Ascending aorta (tissue), 2 donors: ENCODE measurements at regions not wholly inside any gene's neighbourhood (a gene's known extent, or its start where the extent isn't known, plus 50 kb on each side); places are given as distances from the start of the nearest gene placed in this dataset.

Experiments
- DNase-seq, 2 donors: peaks; one replicate each; pipeline ENCODE4 v3.0.0-alpha.2; 2019; ENCODE audit warnings: low spot score in 2 of 2
- H3K27ac ChIP-seq, 2 donors: fragments of 200-600 bp; sonication (generic); one replicate each; pipeline ENCODE4 v1.5.1; 2016 to 2017; ENCODE audit warnings: mild to moderate bottlenecking in 1 of 2
- H3K27me3 ChIP-seq: fragments of 200-600 bp; sonication (generic); one replicate; pipeline ENCODE4 v1.5.1; 2017
- H3K36me3 ChIP-seq, 2 donors: fragments of 200-600 bp; sonication (generic); one replicate each; pipeline ENCODE4 v1.5.1; 2016
- H3K4me1 ChIP-seq, 2 donors: fragments of 200-600 bp; sonication (generic); one replicate each; pipeline ENCODE4 v1.5.1; 2016 to 2017; ENCODE audit warnings: mild to moderate bottlenecking in 1 of 2
- H3K4me3 ChIP-seq, 2 donors: fragments of 200-600 bp; sonication (generic); one replicate each; pipeline ENCODE4 v1.5.1; 2016 to 2017; ENCODE audit warnings: mild to moderate bottlenecking in 1 of 2
- H3K9me3 ChIP-seq, 2 donors: fragments of 200-600 bp; sonication (generic); one replicate each; pipeline ENCODE4 v1.5.1; 2016
- CTCF ChIP-seq, 3 experiments: fragments of 200-600 bp in 2 of 3; fragments of 450-650 bp in 1 of 3; sonication (generic) in 2 of 3; IDR thresholded peaks; one replicate each; pipeline ENCODE4 v1.5.1; 2016 to 2019; ENCODE audit warnings: antibody characterized with exemption in 3 of 3, mild to moderate bottlenecking in 1 of 3, moderate library complexity in 1 of 3
- intact Hi-C: fragments of 100-400 bp; cut with DNase I; formaldehyde crosslinking; loops from one replicate; pipeline ENCODE4 v1.15.1; 2023

- peak overlapping the region; percentile 15 to 39 for H3K4me3 ChIP-seq
Observed at GRCh38 chr14:97458255-97458654, 661.1 kb downstream of the VRK1 start.

DNA sequence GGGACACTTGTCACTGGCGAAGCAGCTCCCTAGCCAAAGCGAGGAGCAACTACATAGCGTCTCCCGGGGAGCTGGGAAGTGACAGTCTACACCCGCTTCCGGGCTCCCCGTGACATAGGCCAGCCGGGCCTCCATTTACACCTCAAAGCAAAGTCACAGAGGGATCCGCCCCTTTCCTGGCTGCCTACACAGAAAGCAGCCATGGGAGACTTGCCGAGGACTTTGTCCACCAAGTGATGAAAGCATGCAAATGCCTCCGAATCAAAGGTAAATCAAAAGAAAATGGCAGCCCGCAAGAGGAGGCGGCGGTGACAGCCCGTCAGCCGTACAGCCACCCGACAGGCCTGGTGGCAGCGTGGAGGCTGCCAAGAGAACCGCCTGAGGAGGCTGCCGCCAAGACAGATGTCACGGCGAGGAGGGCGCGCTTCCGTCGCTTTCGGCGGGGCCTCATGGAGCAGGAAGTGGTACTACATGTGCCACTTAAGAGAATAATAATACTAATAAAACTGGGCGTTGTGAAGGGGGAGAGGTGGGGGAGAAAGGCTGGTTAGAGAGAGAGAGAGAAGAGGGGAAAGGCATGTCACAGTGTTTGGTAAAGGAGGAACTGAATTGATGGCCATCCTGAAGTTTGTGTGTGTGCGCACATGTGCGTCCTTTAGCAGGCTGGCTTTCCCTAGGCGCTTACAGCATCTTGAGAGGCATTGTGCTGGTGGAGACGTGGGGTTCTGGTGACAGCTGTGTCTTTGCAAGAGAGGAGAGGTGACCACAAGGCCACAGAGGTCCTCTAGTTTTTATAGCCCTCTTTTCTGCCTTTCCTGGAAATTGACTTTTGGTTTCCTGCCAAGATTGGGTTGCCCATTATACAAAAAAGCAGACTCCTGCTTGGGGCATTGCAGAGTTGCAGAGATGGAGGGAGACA, 661.7 kb downstream of the VRK1 start:
- Histone ChIP-seq H3K27ac (no peak overlapping the region), H3K36me3 (no peaks in the 10 kb centered on the region), H3K27me3 (no peaks in the 10 kb centered on the region), H3K9me3 (no peaks in the 10 kb centered on the region), H3K4me1 (no peaks in the 10 kb centered on the region), H3K4me3 (peak overlapping the region; percentile 15 to 39)
- no peak for DNase-seq
- intact Hi-C loops = no loop called here
- no peak for TF ChIP-seq CTCF (IDR thresholded peaks at IDR 0.05)

More at GRCh38 chr14:97458255-97458654, 661.1 kb downstream of the VRK1 start:
- Histone ChIP-seq H3K27me3 (no peaks in the 10 kb centered on the region), H3K36me3 (no peaks in the 10 kb centered on the region), H3K4me1 (no peaks in the 10 kb centered on the region), H3K27ac (no peak overlapping the region), H3K9me3 (no peaks in the 10 kb centered on the region)
- no peak for DNase-seq
- intact Hi-C loops = no loop called here
- no peak for TF ChIP-seq CTCF (IDR thresholded peaks at IDR 0.05)

DNA sequence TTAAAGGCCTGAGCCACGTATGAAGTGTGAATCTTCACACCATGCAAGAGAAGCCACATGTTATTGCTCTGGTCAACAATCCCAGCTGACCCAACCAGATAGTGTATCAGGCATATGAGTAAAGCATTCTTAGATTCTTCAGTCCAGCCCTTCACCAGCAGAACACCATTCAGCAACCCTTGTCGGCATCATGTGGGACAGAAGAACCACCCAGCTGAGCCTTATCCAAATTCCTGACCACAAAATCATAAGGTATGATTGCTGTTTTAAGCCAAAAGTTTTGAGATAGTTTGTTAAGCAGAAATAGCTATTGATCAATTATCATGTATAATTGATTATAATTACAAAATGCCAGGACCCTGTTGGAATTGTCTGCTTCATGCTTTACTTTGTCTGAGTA, 664.9 kb downstream of the VRK1 start:
- no peaks in the 10 kb centered on the region for H3K9me3 ChIP-seq
- H3K36me3 ChIP-seq = no peaks in the 10 kb centered on the region
- no peaks in the 10 kb centered on the region for H3K4me1 ChIP-seq
- intact Hi-C loops = no loop called here
- H3K4me3 ChIP-seq = no peak overlapping the region
- DNase-seq = no peak
- no peak for TF ChIP-seq CTCF (IDR thresholded peaks at IDR 0.05)
- no peak overlapping the region for H3K27ac ChIP-seq
- H3K27me3 ChIP-seq = no peaks in the 10 kb centered on the region

DNA sequence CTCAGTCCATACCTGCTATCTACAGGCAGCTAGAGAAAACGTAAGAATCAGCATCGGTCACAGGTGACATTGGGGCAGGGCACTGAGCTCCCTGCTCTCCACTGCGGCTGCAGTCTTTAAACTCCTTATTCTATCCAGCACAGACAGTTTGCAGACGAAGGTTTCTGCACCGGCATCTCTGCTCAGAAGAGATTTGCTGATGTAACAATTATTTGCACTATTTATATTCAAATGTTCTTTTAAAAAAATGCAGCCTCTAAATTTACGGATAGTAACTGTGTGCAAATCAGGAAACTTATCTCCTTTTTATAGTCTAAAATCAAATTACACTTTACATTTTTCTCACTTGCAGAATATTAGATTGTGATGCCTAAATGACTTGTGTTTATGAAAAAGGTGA, 671.0 kb downstream of the VRK1 start:
- Histone ChIP-seq H3K27me3 (no peaks in the 10 kb centered on the region), H3K4me3 (no peak overlapping the region), H3K4me1 (no peaks in the 10 kb centered on the region), H3K27ac (no peak overlapping the region), H3K36me3 (no peaks in the 10 kb centered on the region), H3K9me3 (no peaks in the 10 kb centered on the region)
- DNase-seq = no peak
- intact Hi-C loops = no loop called here
- TF ChIP-seq CTCF (IDR thresholded peaks at IDR 0.05) = no peak

- Histone ChIP-seq H3K9me3 (no peaks in the 10 kb centered on the region), H3K4me1 (no peaks in the 10 kb centered on the region), H3K27ac (no peak overlapping the region), H3K36me3 (no peaks in the 10 kb centered on the region), H3K4me3 (no peak overlapping the region), H3K27me3 (no peaks in the 10 kb centered on the region)
- no peak for DNase-seq
- intact Hi-C loops = no loop called here
- no peak for TF ChIP-seq CTCF (IDR thresholded peaks at IDR 0.05)
Observed at GRCh38 chr14:97477353-97477752, 680.2 kb downstream of the VRK1 start.
